Esophagus muscularis mucosa (tissue), 3 donors: ENCODE measurements at regions not wholly inside any gene's neighbourhood (a gene's known extent, or its start where the extent isn't known, plus 50 kb on each side); places are given as distances from the start of the nearest gene placed in this dataset.

Experiments
- POLR2AphosphoS5 ChIP-seq, 2 donors: sonication (generic); formaldehyde crosslinking; IDR thresholded peaks; one replicate each; pipeline ENCODE4 v1.6.1; 2017; ENCODE audit warnings: antibody characterized with exemption in 2 of 2
- TF ChIP-seq, protein P1 (sequence below), 3 experiments: fragments of 200-600 bp in 2 of 3; fragments of 450-650 bp in 1 of 3; sonication (generic) in 2 of 3; IDR thresholded peaks; one replicate each; pipeline ENCODE4 v1.5.1; 2017 to 2019; ENCODE audit warnings: antibody characterized with exemption in 3 of 3, mild to moderate bottlenecking in 2 of 3, moderate library complexity in 1 of 3

DNA sequence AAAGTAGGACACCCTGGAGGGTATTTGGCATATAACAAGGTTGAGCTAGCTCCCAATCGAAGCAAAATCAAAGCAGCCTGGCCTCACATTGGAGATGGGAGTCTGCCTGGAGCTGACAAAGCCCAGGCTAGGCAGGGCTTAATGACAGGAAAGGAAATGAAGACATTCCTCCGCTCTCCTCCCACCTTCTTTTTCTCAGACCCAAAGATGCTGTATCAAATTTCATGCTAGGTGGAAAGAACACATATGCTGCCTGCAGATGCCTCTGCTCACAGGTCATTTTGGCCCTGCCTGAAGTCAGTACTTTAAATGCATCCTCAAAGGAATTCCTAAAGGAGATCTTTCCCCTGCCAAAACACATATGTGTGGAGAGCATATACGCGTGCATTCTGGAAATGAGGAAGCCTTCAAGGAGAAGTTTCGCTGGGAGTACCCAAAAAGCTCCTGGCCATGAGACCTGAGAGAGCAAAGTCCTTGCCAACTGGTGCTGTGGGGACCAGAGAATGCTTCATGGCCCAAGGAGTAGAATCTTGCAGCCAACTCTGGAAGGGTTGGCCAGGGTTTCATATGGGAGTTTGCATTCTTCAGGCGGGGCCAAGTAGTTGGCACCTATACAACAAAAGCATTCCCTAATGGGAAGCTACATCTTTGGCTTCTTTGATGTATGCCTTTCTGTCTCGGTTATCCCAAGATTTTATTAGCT, 88.0 kb downstream of the AQP4 start:
- no peak for TF ChIP-seq POLR2AphosphoS5 (IDR thresholded peaks at IDR 0.05)
- TF ChIP-seq, protein P1, sequence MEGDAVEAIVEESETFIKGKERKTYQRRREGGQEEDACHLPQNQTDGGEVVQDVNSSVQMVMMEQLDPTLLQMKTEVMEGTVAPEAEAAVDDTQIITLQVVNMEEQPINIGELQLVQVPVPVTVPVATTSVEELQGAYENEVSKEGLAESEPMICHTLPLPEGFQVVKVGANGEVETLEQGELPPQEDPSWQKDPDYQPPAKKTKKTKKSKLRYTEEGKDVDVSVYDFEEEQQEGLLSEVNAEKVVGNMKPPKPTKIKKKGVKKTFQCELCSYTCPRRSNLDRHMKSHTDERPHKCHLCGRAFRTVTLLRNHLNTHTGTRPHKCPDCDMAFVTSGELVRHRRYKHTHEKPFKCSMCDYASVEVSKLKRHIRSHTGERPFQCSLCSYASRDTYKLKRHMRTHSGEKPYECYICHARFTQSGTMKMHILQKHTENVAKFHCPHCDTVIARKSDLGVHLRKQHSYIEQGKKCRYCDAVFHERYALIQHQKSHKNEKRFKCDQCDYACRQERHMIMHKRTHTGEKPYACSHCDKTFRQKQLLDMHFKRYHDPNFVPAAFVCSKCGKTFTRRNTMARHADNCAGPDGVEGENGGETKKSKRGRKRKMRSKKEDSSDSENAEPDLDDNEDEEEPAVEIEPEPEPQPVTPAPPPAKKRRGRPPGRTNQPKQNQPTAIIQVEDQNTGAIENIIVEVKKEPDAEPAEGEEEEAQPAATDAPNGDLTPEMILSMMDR (IDR thresholded peaks at IDR 0.05): no peak
